GM21423 (cell line): ENCODE measurements at regions not wholly inside any gene's neighbourhood (a gene's known extent, or its start where the extent isn't known, plus 50 kb on each side); places are given as distances from the start of the nearest gene placed in this dataset.

Experiments
- ATAC-seq: cut with Tn5 transposase; IDR thresholded peaks from one replicate; pipeline ENCODE4 v1.9.1; 2021; ENCODE audit warnings: mild to moderate bottlenecking, moderate library complexity; ENCODE audit not compliant: unreplicated experiment

GRCh38 chr9:91039835-91040140, 238.2 kb downstream of the SYK start:
- no peak for ATAC-seq

GRCh38 chr9:91040371-91041215, 239.0 kb downstream of the SYK start:
- ATAC-seq: no peak

- ATAC-seq: no peak
Observed at GRCh38 chr9:91042024-91042423, 240.4 kb downstream of the SYK start.

GRCh38 chr9:91042541-91042940, 240.9 kb downstream of the SYK start:
- ATAC-seq: no peak

- no peak for ATAC-seq
Observed at GRCh38 chr9:91043056-91043810, 241.6 kb downstream of the SYK start.

GRCh38 chr9:91043811-91044175, 242.2 kb downstream of the SYK start:
- ATAC-seq: no peak

- no peak for ATAC-seq
Observed at GRCh38 chr9:91044354-91044753, 242.7 kb downstream of the SYK start.

GRCh38 chr9:91045041-91045440, 243.4 kb downstream of the SYK start:
- ATAC-seq: no peak

- no peak for ATAC-seq
Observed at GRCh38 chr9:91047529-91047928, 245.9 kb downstream of the SYK start.

GRCh38 chr9:91047993-91048607, 246.5 kb downstream of the SYK start:
- no peak for ATAC-seq

GRCh38 chr9:91048749-91049148, 247.1 kb downstream of the SYK start:
- ATAC-seq: no peak

GRCh38 chr9:91053824-91054223, 252.2 kb downstream of the SYK start:
- ATAC-seq: no peak

GRCh38 chr9:91055845-91056244, 254.2 kb downstream of the SYK start:
- ATAC-seq: no peak

GRCh38 chr9:91056486-91056885, 254.9 kb downstream of the SYK start:
- ATAC-seq: no peak

- no peak for ATAC-seq
Observed at GRCh38 chr9:91056917-91057316, 255.3 kb downstream of the SYK start.

- ATAC-seq: no peak
Observed at GRCh38 chr9:91059713-91060112, 258.1 kb downstream of the SYK start.

- no peak for ATAC-seq
Observed at GRCh38 chr9:91060520-91061343, 259.1 kb downstream of the SYK start.

GRCh38 chr9:91061506-91061905, 259.9 kb downstream of the SYK start:
- ATAC-seq: no peak

GRCh38 chr9:91062281-91062680, 260.7 kb downstream of the SYK start:
- no peak for ATAC-seq

- ATAC-seq: no peak
Observed at GRCh38 chr9:91063471-91063870, 261.9 kb downstream of the SYK start.
